HG03064 (cell line): ENCODE measurements at regions not wholly inside any gene's neighbourhood (a gene's known extent, or its start where the extent isn't known, plus 50 kb on each side); places are given as distances from the start of the nearest gene placed in this dataset.
A peak's percentile ranks its signal among the peaks of the same experiment; 100 is the strongest.

Source experiments
- ATAC-seq: cut with Tn5 transposase; IDR thresholded peaks from one replicate; pipeline ENCODE4 v1.9.1; 2021; ENCODE audit warnings: low read depth; ENCODE audit not compliant: unreplicated experiment

- no peak for ATAC-seq
These were observed 1093.6 kb downstream of the IGSF11 start for GRCh38 chr3:117941015-117941414.

GRCh38 chr3:117941756-117942155, 1092.9 kb downstream of the IGSF11 start:
- ATAC-seq, result no peak

GRCh38 chr3:117954131-117954530, 1080.5 kb downstream of the IGSF11 start:
- no peak for ATAC-seq

- ATAC-seq, result no peak
These were observed 1079.5 kb downstream of the IGSF11 start for GRCh38 chr3:117955196-117955595.

GRCh38 chr3:117958027-117958426, 1076.6 kb downstream of the IGSF11 start:
- no peak for ATAC-seq

- ATAC-seq, result no peak
These were observed 1071.9 kb downstream of the IGSF11 start for GRCh38 chr3:117962750-117963149.

GRCh38 chr3:117963858-117964257, 1070.8 kb downstream of the IGSF11 start:
- ATAC-seq, result no peak

- no peak for ATAC-seq
These were observed 1069.8 kb downstream of the IGSF11 start for GRCh38 chr3:117964814-117965213.

GRCh38 chr3:117977504-117978228, 1057.0 kb downstream of the IGSF11 start:
- no peak for ATAC-seq

- no peak for ATAC-seq
These were observed 1055.2 kb downstream of the IGSF11 start for GRCh38 chr3:117979466-117979865.

- ATAC-seq, result no peak
These were observed 1047.4 kb downstream of the IGSF11 start for GRCh38 chr3:117987256-117987655.

GRCh38 chr3:117989982-117990381, 1044.7 kb downstream of the IGSF11 start:
- no peak for ATAC-seq

- no peak for ATAC-seq
These were observed 1044.0 kb downstream of the IGSF11 start for GRCh38 chr3:117990627-117991026.

GRCh38 chr3:117995842-117996437, 1038.7 kb downstream of the IGSF11 start:
- no peak for ATAC-seq

GRCh38 chr3:117997201-117998049, 1037.2 kb downstream of the IGSF11 start:
- ATAC-seq, result peak; percentile 96

- ATAC-seq, result no peak
These were observed 1036.6 kb downstream of the IGSF11 start for GRCh38 chr3:117998071-117998470.

- ATAC-seq, result no peak
These were observed 1034.4 kb downstream of the IGSF11 start for GRCh38 chr3:118000219-118000618.

- no peak for ATAC-seq
These were observed 1033.3 kb downstream of the IGSF11 start for GRCh38 chr3:118001380-118001779.

- no peak for ATAC-seq
These were observed 1022.7 kb downstream of the IGSF11 start for GRCh38 chr3:118011910-118012309.

- no peak for ATAC-seq
These were observed 1005.6 kb downstream of the IGSF11 start for GRCh38 chr3:118029049-118029448.

- no peak for ATAC-seq
These were observed 998.4 kb downstream of the IGSF11 start for GRCh38 chr3:118036215-118036614.
